ENCODE measurements at regions not wholly inside any gene's neighbourhood (a gene's known extent, or its start where the extent isn't known, plus 50 kb on each side); places are given as distances from the start of the nearest gene placed in this dataset.

DNA sequence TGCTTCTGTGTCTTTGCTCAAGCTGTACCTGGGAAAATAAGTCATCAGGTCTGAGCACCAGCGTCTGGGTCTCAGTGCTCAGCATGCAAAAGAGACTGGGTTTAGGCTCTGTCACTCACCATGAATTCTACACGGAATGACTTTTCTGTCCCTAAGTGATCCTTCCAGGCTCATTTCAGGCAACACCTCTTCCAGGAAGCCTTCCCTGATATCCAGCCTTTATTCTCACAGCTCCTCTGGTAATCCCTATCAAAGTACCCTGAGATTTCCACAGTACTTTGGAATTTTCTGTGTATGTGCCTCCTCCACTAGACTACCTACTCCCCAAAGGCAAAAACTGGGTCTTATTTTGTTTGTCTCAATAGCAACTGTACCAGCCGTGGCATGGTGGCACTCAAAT, 92.7 kb upstream of the BOD1 start:
- no peak for TF ChIP-seq POLR2AphosphoS5 (IDR thresholded peaks at IDR 0.05; ENCODE audit: low read depth, low read length)
- TF ChIP-seq POLR2A (IDR thresholded peaks at IDR 0.05; ENCODE audit: low read depth, low read length): no peak
- TF ChIP-seq POU2F2 (IDR thresholded peaks at IDR 0.05; ENCODE audit: low read depth, low read length): no peak
- no peak for TF ChIP-seq TAF1 (IDR thresholded peaks at IDR 0.05; ENCODE audit: low read depth, low read length)

Measured in GM12891 (cell line).